ENCODE measurements at regions not wholly inside any gene's neighbourhood (a gene's known extent, or its start where the extent isn't known, plus 50 kb on each side); places are given as distances from the start of the nearest gene placed in this dataset.

DNA sequence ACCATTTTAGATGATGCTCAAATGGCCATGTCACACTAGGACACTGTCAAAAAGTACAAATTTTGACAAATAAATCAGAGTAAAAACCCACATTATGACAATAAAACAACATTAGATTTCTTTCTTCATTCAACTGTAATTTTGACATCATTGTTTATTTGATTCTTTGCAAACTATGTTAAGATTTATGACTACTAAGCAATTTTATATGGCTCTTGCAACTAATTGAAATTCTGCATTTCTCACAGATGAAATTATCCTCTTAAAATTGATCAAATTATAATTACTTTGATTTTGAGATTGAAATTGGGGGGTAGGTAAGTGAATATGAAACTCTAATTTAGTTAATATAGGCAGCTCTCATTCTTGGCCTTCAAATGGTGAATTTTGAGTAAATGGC lies 59.8 kb downstream of the ATOH1 start:
- FAIRE-seq (no peak), DNase-seq (ENCODE audit: low read depth) (no peak)
- Histone ChIP-seq H3K36me3 (ENCODE audit: control insufficient read depth, insufficient read depth, low read length) (no peaks in the 10 kb centered on the region), H3K4me3 (ENCODE audit: low read depth, low read length) (no peak overlapping the region), H3K27me3 (ENCODE audit: control insufficient read depth, insufficient read depth, low read length) (no peaks in the 10 kb centered on the region)
- TF ChIP-seq, protein P1, sequence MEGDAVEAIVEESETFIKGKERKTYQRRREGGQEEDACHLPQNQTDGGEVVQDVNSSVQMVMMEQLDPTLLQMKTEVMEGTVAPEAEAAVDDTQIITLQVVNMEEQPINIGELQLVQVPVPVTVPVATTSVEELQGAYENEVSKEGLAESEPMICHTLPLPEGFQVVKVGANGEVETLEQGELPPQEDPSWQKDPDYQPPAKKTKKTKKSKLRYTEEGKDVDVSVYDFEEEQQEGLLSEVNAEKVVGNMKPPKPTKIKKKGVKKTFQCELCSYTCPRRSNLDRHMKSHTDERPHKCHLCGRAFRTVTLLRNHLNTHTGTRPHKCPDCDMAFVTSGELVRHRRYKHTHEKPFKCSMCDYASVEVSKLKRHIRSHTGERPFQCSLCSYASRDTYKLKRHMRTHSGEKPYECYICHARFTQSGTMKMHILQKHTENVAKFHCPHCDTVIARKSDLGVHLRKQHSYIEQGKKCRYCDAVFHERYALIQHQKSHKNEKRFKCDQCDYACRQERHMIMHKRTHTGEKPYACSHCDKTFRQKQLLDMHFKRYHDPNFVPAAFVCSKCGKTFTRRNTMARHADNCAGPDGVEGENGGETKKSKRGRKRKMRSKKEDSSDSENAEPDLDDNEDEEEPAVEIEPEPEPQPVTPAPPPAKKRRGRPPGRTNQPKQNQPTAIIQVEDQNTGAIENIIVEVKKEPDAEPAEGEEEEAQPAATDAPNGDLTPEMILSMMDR (IDR thresholded peaks at IDR 0.05; ENCODE audit: insufficient read depth, low read length, severe bottlenecking) = no peak

DNA sequence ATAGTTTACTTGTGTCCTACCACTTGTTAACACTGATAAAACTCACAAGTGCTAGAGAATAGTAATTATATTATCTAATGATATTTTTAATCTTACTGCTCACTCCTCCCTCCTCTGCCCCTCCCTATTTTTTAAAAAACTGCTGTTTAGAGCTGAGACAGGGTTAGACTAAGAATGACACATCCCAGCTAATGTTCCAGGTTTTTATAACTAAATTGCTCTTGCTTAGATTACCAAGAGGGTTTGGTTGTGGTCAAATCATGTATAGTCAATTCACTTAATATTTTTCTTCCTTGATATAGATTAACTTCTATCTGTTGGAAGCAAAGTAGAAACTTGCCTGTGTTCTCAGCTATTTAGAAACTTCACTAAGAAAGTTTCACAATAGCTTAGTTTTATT lies 60.2 kb downstream of the ATOH1 start:
- Histone ChIP-seq H3K4me3 (ENCODE audit: low read depth, low read length) (no peak overlapping the region), H3K36me3 (ENCODE audit: control insufficient read depth, insufficient read depth, low read length) (no peaks in the 10 kb centered on the region), H3K27me3 (ENCODE audit: control insufficient read depth, insufficient read depth, low read length) (no peaks in the 10 kb centered on the region)
- TF ChIP-seq, protein P1 (IDR thresholded peaks at IDR 0.05; ENCODE audit: insufficient read depth, low read length, severe bottlenecking) = no peak
- no peak for DNase-seq (ENCODE audit: low read depth)
- no peak for FAIRE-seq

DNA sequence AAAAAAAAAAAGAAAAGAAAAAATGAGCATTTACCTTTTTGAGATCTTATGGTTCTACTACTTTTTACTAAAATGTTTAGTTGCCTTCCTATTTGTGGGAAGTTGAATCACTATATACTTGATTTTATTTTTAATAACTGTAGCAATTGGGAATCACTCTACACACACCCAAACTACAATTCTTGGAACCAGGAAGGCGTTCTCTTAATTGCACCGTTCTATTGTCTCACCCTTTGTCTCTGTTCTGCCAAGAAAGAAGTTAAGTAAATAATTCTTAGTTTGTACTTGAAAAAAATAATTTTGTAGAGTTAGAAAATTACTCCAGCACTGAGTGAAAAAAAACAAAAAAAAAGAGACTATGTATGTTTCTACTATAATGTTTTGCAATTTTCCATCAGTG lies 62.7 kb downstream of the ATOH1 start:
- H3K27me3 ChIP-seq (ENCODE audit: control insufficient read depth, insufficient read depth, low read length) = no peaks in the 10 kb centered on the region
- no peaks in the 10 kb centered on the region for H3K36me3 ChIP-seq (ENCODE audit: control insufficient read depth, insufficient read depth, low read length)
- H3K4me3 ChIP-seq (ENCODE audit: low read depth, low read length) = no peak overlapping the region
- TF ChIP-seq, protein P1 (IDR thresholded peaks at IDR 0.05; ENCODE audit: insufficient read depth, low read length, severe bottlenecking) = no peak
- DNase-seq (ENCODE audit: low read depth) = no peak
- no peak for FAIRE-seq

DNA sequence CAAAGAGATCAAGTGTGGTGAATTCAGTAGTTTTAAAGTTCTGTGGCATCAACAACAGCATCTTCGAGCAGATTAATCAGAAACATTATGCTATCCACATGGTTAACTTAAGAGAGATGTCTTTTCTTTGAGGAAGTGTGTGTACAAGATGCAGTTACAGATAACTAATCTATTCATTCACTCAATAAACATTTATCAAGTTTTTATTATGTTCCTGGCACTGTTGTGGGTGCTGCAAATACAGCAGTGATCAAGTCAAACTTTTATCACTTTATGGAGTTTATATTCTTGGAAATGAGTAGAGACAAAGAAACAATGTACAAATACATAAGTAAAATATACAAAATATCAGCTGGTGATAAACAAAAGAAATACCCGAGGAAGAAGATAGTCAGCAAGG lies 66.4 kb downstream of the ATOH1 start:
- TF ChIP-seq, protein P1 (IDR thresholded peaks at IDR 0.05; ENCODE audit: insufficient read depth, low read length, severe bottlenecking) = no peak
- H3K36me3 ChIP-seq (ENCODE audit: control insufficient read depth, insufficient read depth, low read length) = no peaks in the 10 kb centered on the region
- FAIRE-seq (no peak), DNase-seq (ENCODE audit: low read depth) (no peak)
- no peak overlapping the region for H3K4me3 ChIP-seq (ENCODE audit: low read depth, low read length)
- H3K27me3 ChIP-seq (ENCODE audit: control insufficient read depth, insufficient read depth, low read length) = no peaks in the 10 kb centered on the region

DNA sequence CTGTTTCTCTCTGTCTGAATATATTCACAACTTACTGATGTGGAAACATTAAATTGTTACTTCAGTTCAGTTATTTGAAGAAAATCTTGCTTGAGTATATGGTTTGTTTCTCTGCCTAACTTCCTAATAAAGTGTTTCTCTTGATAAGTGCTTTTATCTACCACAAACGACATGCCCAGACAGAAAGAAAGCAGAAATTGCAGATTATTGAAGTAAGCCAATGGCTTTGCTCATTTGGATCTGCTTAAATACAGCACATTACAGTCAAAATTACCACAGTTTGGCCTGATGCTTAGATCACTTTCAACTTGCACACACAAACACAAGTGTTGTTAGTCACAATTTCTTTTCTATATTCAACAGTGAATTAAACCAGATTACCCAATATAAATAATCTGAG lies 68.0 kb downstream of the ATOH1 start:
- H3K36me3 ChIP-seq (ENCODE audit: control insufficient read depth, insufficient read depth, low read length) = no peaks in the 10 kb centered on the region
- H3K27me3 ChIP-seq (ENCODE audit: control insufficient read depth, insufficient read depth, low read length) = no peaks in the 10 kb centered on the region
- DNase-seq (ENCODE audit: low read depth) (no peak), FAIRE-seq (no peak)
- no peak overlapping the region for H3K4me3 ChIP-seq (ENCODE audit: low read depth, low read length)
- TF ChIP-seq, protein P1 (IDR thresholded peaks at IDR 0.05; ENCODE audit: insufficient read depth, low read length, severe bottlenecking) = no peak

DNA sequence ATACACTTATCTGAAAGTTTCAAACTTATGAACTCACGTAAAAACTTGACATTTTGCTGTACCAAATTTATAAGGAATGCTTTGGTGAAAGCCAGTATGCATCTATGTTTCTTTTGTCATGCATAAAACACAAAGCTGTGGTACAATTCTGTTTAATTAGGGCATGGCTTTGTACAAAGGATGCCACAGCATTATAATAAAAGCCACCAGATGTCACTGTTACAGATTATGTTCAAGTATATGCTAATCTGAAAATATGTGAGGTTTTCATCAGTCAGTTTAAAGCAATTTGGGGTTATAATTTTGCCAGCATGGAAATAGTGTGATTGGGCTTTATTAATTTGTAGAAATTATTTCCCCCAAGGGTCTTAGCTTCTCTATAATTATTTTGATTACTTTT lies 69.0 kb downstream of the ATOH1 start:
- Histone ChIP-seq H3K4me3 (ENCODE audit: low read depth, low read length) (no peak overlapping the region), H3K27me3 (ENCODE audit: control insufficient read depth, insufficient read depth, low read length) (no peaks in the 10 kb centered on the region), H3K36me3 (ENCODE audit: control insufficient read depth, insufficient read depth, low read length) (no peaks in the 10 kb centered on the region)
- DNase-seq (ENCODE audit: low read depth) = peak; percentile 33
- TF ChIP-seq, protein P1 (IDR thresholded peaks at IDR 0.05; ENCODE audit: insufficient read depth, low read length, severe bottlenecking) = peak; percentile 25
- FAIRE-seq = no peak
